MM.1S (cell line): ENCODE measurements at regions not wholly inside any gene's neighbourhood (a gene's known extent, or its start where the extent isn't known, plus 50 kb on each side); places are given as distances from the start of the nearest gene placed in this dataset.

Experiments used
- DNase-seq: peaks from one replicate; pipeline ENCODE4 v3.0.0-alpha.2; 2015
- H2AFZ ChIP-seq: fragments of 300-600 bp; sonication (generic); 2 replicates; pipeline ENCODE4 v1.6.0; 2016; ENCODE audit warnings: antibody characterized with exemption, low read length
- H3F3A ChIP-seq: fragments of 300-600 bp; sonication (generic); 2 replicates; pipeline ENCODE4 v1.6.1; 2016; ENCODE audit warnings: mild to moderate bottlenecking, antibody characterized with exemption, low read length, moderate library complexity, mixed read lengths; ENCODE audit not compliant: insufficient read depth
- H3K27ac ChIP-seq: fragments of 300-600 bp; sonication (generic); 2 replicates; pipeline ENCODE4 v1.5.1; 2016; ENCODE audit warnings: mild to moderate bottlenecking, low read length
- H3K27me3 ChIP-seq: fragments of 300-600 bp; sonication (generic); replicated peaks from 2 replicates; pipeline ENCODE4 v1.6.0; 2016; ENCODE audit warnings: low read length; ENCODE audit not compliant: insufficient read depth
- H3K36me3 ChIP-seq: fragments of 300-600 bp; sonication (generic); replicated peaks from 2 replicates; pipeline ENCODE4 v1.6.1; 2016; ENCODE audit warnings: mild to moderate bottlenecking, low read length, mixed read lengths; ENCODE audit not compliant: insufficient read depth
- H3K4me1 ChIP-seq: fragments of 300-600 bp; sonication (generic); 2 replicates; pipeline ENCODE4 v1.6.1; 2016; ENCODE audit warnings: low read length, mixed read lengths
- H3K4me2 ChIP-seq: fragments of 300-600 bp; sonication (generic); 2 replicates; pipeline ENCODE4 v1.6.0; 2016; ENCODE audit warnings: low read depth, low read length
- H3K4me3 ChIP-seq: fragments of 300-600 bp; sonication (generic); 2 replicates; pipeline ENCODE4 v1.5.1; 2016; ENCODE audit warnings: low read length, mixed read lengths
- H3K79me2 ChIP-seq: fragments of 300-600 bp; sonication (generic); 2 replicates; pipeline ENCODE4 v1.6.1; 2016; ENCODE audit warnings: mixed run types, low read length, mixed read lengths
- H3K9ac ChIP-seq: fragments of 300-600 bp; sonication (generic); 2 replicates; pipeline ENCODE4 v1.6.1; 2016; ENCODE audit warnings: low read length, mixed read lengths
- H3K9me2 ChIP-seq: fragments of 300-600 bp; sonication (generic); replicated peaks from 2 replicates; pipeline ENCODE4 v1.6.1; 2016; ENCODE audit warnings: mild to moderate bottlenecking, low read length, mixed read lengths; ENCODE audit not compliant: insufficient read depth
- H3K9me3 ChIP-seq: fragments of 300-600 bp; sonication (generic); replicated peaks from 2 replicates; pipeline ENCODE4 v1.6.1; 2016; ENCODE audit warnings: mild to moderate bottlenecking, low read length, mixed read lengths; ENCODE audit not compliant: insufficient read depth
- H4K20me1 ChIP-seq: fragments of 300-600 bp; sonication (generic); 2 replicates; pipeline ENCODE4 v1.6.1; 2016; ENCODE audit warnings: mild to moderate bottlenecking, low read length, moderate library complexity, mixed read lengths; ENCODE audit not compliant: insufficient read depth
- EZH2 ChIP-seq: fragments of 300-600 bp; sonication (generic); optimal IDR thresholded peaks from 2 replicates; pipeline ENCODE3; 2017; ENCODE audit warnings: low read depth, mild to moderate bottlenecking, antibody characterized with exemption, low read length, mixed read lengths
- EZH2phosphoT487 ChIP-seq: fragments of 300-600 bp; sonication (generic); IDR thresholded peaks from 2 replicates; pipeline ENCODE4 v1.6.1; 2018; ENCODE audit warnings: antibody characterized with exemption, low read length
- TF ChIP-seq, protein P1 (sequence below): fragments of 300-600 bp; sonication (generic); IDR thresholded peaks from 2 replicates; pipeline ENCODE4 v1.5.1; 2016; ENCODE audit warnings: antibody characterized with exemption, low read length, mixed read lengths

DNA sequence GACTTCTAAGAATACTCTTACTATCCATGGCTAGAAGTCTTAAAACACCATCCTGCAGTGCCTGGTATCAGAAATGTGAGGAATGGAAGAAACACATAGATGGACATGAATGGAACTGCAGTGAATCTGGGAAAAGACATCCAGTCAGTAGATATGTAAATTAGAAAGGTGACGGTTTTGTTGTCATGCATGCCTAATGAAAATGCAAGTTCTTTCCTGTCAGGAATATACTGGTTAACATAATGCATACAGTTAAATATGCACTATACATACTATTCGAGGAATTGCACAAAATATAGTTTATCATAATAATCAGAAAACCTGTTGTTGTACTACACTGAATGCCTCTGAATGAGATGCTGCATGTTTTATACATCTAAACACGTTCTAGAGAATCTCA is 190.6 kb upstream of the ITGA4 start:
- no peaks in the 10 kb centered on the region for H4K20me1 ChIP-seq
- no peak overlapping the region for H3K27ac ChIP-seq
- no peak overlapping the region for H3K9ac ChIP-seq
- DNase-seq = no peak
- H2AFZ ChIP-seq = no peak overlapping the region
- H3K4me1 ChIP-seq = no peaks in the 10 kb centered on the region
- H3K9me2 ChIP-seq = no peaks in the 10 kb centered on the region
- TF ChIP-seq EZH2phosphoT487 (no peak), EZH2 (no peak)
- TF ChIP-seq, protein P1, sequence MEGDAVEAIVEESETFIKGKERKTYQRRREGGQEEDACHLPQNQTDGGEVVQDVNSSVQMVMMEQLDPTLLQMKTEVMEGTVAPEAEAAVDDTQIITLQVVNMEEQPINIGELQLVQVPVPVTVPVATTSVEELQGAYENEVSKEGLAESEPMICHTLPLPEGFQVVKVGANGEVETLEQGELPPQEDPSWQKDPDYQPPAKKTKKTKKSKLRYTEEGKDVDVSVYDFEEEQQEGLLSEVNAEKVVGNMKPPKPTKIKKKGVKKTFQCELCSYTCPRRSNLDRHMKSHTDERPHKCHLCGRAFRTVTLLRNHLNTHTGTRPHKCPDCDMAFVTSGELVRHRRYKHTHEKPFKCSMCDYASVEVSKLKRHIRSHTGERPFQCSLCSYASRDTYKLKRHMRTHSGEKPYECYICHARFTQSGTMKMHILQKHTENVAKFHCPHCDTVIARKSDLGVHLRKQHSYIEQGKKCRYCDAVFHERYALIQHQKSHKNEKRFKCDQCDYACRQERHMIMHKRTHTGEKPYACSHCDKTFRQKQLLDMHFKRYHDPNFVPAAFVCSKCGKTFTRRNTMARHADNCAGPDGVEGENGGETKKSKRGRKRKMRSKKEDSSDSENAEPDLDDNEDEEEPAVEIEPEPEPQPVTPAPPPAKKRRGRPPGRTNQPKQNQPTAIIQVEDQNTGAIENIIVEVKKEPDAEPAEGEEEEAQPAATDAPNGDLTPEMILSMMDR = no peak
- no peak overlapping the region for H3K4me3 ChIP-seq
- no peaks in the 10 kb centered on the region for H3K27me3 ChIP-seq
- H3F3A ChIP-seq = no peaks in the 10 kb centered on the region
- H3K79me2 ChIP-seq = no peaks in the 10 kb centered on the region
- no peaks in the 10 kb centered on the region for H3K36me3 ChIP-seq
- H3K9me3 ChIP-seq = no peaks in the 10 kb centered on the region
- H3K4me2 ChIP-seq = no peak overlapping the region

DNA sequence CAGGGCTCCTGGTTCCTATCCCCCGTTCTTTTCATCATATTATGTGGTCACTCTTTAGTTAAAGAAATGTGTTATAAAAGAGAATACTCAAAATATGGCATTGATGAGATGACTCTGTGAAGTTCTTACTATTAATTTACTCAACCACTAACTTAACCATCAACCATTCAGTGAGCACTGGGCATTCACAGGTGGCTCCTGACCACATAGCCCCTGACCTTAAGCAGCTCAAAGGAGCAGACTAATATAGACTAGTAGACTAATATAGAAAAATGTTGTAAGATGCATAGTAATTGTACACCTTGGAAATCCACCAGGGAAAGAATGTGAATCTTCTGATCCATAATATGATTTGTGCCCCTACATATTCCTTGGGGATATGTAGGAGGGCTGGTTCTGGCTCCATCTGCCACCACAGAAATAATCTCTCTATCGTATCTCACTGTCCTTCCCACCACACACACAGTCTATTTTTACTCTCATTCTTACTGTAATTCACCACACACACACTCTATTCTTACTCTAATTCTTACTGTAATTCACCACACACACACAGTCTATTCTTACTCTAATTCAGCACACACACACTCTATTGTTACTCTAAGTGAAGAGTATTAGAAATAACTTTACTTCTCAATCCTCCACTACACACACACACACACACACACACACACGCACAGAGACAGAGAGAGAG is 188.9 kb upstream of the ITGA4 start:
- no peak overlapping the region for H3K9ac ChIP-seq
- no peaks in the 10 kb centered on the region for H4K20me1 ChIP-seq
- H2AFZ ChIP-seq = no peak overlapping the region
- DNase-seq = no peak
- H3K4me1 ChIP-seq = no peaks in the 10 kb centered on the region
- TF ChIP-seq, protein P1 = no peak
- TF ChIP-seq EZH2phosphoT487 (no peak), EZH2 (no peak)
- no peaks in the 10 kb centered on the region for H3K27me3 ChIP-seq
- no peaks in the 10 kb centered on the region for H3K9me3 ChIP-seq
- H3K4me3 ChIP-seq = no peak overlapping the region
- no peaks in the 10 kb centered on the region for H3K9me2 ChIP-seq
- no peaks in the 10 kb centered on the region for H3K36me3 ChIP-seq
- no peak overlapping the region for H3K4me2 ChIP-seq
- no peak overlapping the region for H3K27ac ChIP-seq
- no peaks in the 10 kb centered on the region for H3K79me2 ChIP-seq
- no peaks in the 10 kb centered on the region for H3F3A ChIP-seq

- H3K36me3 ChIP-seq = no peaks in the 10 kb centered on the region
- H2AFZ ChIP-seq = no peak overlapping the region
- H3K4me3 ChIP-seq = no peak overlapping the region
- no peaks in the 10 kb centered on the region for H3K79me2 ChIP-seq
- H3F3A ChIP-seq = no peaks in the 10 kb centered on the region
- H3K4me1 ChIP-seq = no peaks in the 10 kb centered on the region
- H4K20me1 ChIP-seq = no peaks in the 10 kb centered on the region
- no peak overlapping the region for H3K4me2 ChIP-seq
- H3K9ac ChIP-seq = no peak overlapping the region
- H3K9me2 ChIP-seq = no peaks in the 10 kb centered on the region
- H3K27me3 ChIP-seq = no peaks in the 10 kb centered on the region
- DNase-seq = no peak
- TF ChIP-seq, protein P1 = no peak
- no peak for TF ChIP-seq EZH2
- TF ChIP-seq EZH2phosphoT487 = no peak
- no peak overlapping the region for H3K27ac ChIP-seq
- no peaks in the 10 kb centered on the region for H3K9me3 ChIP-seq
Measured at GRCh38 chr2:181273986-181274385, 183.2 kb upstream of the ITGA4 start.
